Gastroesophageal sphincter (tissue), 4 donors: ENCODE measurements at regions not wholly inside any gene's neighbourhood (a gene's known extent, or its start where the extent isn't known, plus 50 kb on each side); places are given as distances from the start of the nearest gene placed in this dataset.
A peak's percentile ranks its signal among the peaks of the same experiment; 100 is the strongest.
"Not testable (repeated sequence)": the region's sequence is repeated elsewhere in the genome, so short reads cannot be mapped to it uniquely, and the experiment has no call there.

Source experiments
- ATAC-seq: fragments of 150-250 bp; one replicate; pipeline ENCODE4 v1.9.1; 2016; ENCODE audit warnings: mild to moderate bottlenecking, moderate library complexity
- H3K27ac ChIP-seq, 4 donors: fragments of 200-600 bp; sonication (generic) in 3 of 4; 1 replicate in 3 of 4; 2 replicates in 1 of 4; pipeline ENCODE4 v1.5.1; 2016 to 2019
- H3K27me3 ChIP-seq: fragments of 200-600 bp; sonication (generic); one replicate; pipeline ENCODE4 v1.5.1; 2019
- H3K36me3 ChIP-seq, 2 donors: fragments of 200-600 bp; sonication (generic); one replicate each; pipeline ENCODE4 v1.5.1; 2019; ENCODE audit warnings: control low read depth in 1 of 2
- H3K4me1 ChIP-seq, 3 donors: fragments of 200-600 bp; sonication (generic); 1 replicate in 2 of 3; 2 replicates in 1 of 3; pipeline ENCODE4 v1.5.1; 2016 to 2019; ENCODE audit warnings: control low read depth in 2 of 3
- H3K4me3 ChIP-seq, 2 donors: fragments of 200-600 bp; sonication (generic); one replicate each; pipeline ENCODE4 v1.5.1; 2019; ENCODE audit warnings: mild to moderate bottlenecking in 1 of 2, moderate library complexity in 1 of 2
- H3K9me3 ChIP-seq, 3 donors: fragments of 200-600 bp; sonication (generic); one replicate each; pipeline ENCODE4 v1.5.1; 2017 to 2019; ENCODE audit warnings: control low read depth in 2 of 3
- EP300 ChIP-seq: sonication (generic); formaldehyde crosslinking; IDR thresholded peaks from one replicate; pipeline ENCODE4 v1.6.1; 2017; ENCODE audit warnings: antibody characterized with exemption, mild to moderate bottlenecking
- POLR2A ChIP-seq, 2 donors: fragments of 450-650 bp; IDR thresholded peaks; one replicate each; pipeline ENCODE4 v1.6.1; 2017; ENCODE audit warnings: antibody characterized with exemption in 2 of 2, mild to moderate bottlenecking in 2 of 2, moderate library complexity in 1 of 2
- POLR2AphosphoS5 ChIP-seq: sonication (generic); formaldehyde crosslinking; IDR thresholded peaks from one replicate; pipeline ENCODE4 v1.6.1; 2017; ENCODE audit warnings: antibody characterized with exemption
- WGBS, 2 donors: methylation state at CpG; one replicate each; pipeline ENCODE4 v1.1.5; 2018; ENCODE audit warnings: low coverage in 1 of 2; 5-methylcytosine and 5-hydroxymethylcytosine counted together
- TF ChIP-seq, protein P1 (sequence below), 4 experiments: fragments of 200-600 bp in 2 of 4; fragments of 450-650 bp in 2 of 4; sonication (generic) in 1 of 4; IDR thresholded peaks; one replicate each; pipeline ENCODE4 v1.5.1; 2017 to 2019; ENCODE audit warnings: antibody characterized with exemption in 4 of 4, mild to moderate bottlenecking in 2 of 4, moderate library complexity in 2 of 4

DNA sequence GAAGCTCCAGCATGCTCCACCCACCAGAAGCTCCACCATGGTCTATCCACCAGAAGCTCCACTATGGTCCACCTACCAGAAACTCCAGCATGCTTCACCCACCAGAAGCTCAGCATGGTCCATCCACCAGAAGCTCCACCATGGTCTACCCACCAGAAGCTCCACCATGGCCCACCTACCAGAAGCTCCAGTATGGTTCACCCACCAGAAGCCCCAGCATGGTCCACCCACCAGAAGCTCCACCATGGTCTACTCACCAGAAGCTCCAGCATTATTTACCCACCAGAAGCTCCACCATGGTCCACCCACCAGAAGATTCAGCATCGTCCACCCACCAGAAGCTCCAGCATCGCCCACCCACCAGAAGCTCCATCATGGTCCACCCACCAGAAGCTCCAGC is 4490.2 kb upstream of the OR11H1 start:
- not testable (repeated sequence) for H3K36me3 ChIP-seq, H3K27ac ChIP-seq, ATAC-seq, H3K4me1 ChIP-seq, H3K4me3 ChIP-seq
- H3K27me3 ChIP-seq: peaks cover 17% of the 10 kb centered on the region
- WGBS, 2 donors: 76 to 83% methylated on average over 2 of the region's 2 CpGs
- peaks cover 0 to 86% (median 8%) of the 10 kb centered on the region in 3 donors for H3K9me3 ChIP-seq

DNA sequence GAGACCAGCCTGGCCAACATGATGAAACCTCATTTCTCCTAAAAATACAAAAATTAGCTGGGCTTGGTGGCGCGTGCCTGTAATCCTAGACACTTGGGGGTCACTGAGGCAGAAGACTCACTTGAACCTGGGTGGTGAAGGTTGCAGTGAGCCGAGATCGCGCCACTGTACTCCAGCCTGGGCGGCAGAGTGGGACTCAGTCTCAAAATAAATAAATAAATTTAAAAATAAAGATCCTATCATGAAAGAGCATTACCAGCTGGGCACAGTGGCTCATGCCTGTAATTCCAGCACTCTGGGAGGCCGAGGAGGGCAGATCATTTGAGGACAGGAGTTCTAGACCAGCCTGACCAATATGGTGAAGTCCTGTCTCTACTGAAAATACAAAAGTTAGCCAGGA is 4489.2 kb upstream of the OR11H1 start:
- H3K4me3 ChIP-seq, ATAC-seq, H3K27ac ChIP-seq, H3K4me1 ChIP-seq, H3K36me3 ChIP-seq: not testable (repeated sequence)
- H3K9me3 ChIP-seq: peaks cover 0 to 85% (median 8%) of the 10 kb centered on the region in 3 donors
- 60 to 69% methylated on average over 7 of the region's 7 CpGs for WGBS, 2 donors
- peaks cover 17% of the 10 kb centered on the region for H3K27me3 ChIP-seq

DNA sequence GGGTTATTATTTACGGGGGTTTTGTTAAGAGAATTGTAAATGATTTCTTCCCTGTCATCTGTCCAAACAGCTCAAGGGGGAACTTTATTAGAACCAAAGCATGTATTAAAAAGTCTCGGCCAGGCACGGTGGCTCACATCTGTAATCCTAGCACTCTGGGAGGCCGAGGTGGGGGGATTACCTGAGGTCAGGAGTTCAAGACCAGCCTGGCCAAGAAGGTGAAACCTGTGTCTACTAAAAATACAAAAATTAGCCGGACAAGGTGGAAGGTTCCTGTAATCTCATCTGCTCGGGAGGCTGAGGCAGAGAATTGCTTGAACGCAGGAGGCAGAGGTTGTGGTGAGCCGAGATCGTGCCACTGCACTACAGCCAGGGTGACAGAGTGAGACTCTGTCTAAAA is 4486.6 kb upstream of the OR11H1 start:
- not testable (repeated sequence) for H3K27ac ChIP-seq, H3K4me3 ChIP-seq, ATAC-seq, H3K36me3 ChIP-seq, H3K4me1 ChIP-seq
- Histone ChIP-seq H3K27me3 (peaks cover 11% of the 10 kb centered on the region), H3K9me3 (peaks cover 0 to 72% (median 6%) of the 10 kb centered on the region in 3 donors)
- 55 to 59% methylated on average over 9 of the region's 9 CpGs for WGBS, 2 donors

DNA sequence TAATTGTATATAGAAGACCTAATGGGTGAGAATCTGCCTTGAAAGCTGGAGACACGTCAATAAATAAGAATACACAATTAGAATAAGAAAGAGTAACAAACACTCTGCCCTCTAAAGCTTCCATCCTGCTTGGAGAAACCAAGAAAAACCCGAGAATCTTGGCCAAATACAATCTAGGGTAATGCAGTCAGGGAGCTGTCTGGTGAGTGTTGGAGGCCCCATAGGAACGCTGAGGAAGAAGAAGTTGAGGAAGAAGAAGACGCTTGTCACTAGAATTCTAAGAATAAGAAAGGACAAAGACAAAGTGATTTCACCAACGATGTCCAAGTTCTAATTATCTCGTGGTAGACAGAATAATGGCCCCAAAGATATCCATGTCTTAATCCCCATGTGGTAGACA is 4485.9 kb upstream of the OR11H1 start:
- no peak for ATAC-seq
- TF ChIP-seq POLR2A (IDR thresholded peaks at IDR 0.05) (no peak), EP300 (no peak), POLR2AphosphoS5 (no peak)
- TF ChIP-seq, protein P1, sequence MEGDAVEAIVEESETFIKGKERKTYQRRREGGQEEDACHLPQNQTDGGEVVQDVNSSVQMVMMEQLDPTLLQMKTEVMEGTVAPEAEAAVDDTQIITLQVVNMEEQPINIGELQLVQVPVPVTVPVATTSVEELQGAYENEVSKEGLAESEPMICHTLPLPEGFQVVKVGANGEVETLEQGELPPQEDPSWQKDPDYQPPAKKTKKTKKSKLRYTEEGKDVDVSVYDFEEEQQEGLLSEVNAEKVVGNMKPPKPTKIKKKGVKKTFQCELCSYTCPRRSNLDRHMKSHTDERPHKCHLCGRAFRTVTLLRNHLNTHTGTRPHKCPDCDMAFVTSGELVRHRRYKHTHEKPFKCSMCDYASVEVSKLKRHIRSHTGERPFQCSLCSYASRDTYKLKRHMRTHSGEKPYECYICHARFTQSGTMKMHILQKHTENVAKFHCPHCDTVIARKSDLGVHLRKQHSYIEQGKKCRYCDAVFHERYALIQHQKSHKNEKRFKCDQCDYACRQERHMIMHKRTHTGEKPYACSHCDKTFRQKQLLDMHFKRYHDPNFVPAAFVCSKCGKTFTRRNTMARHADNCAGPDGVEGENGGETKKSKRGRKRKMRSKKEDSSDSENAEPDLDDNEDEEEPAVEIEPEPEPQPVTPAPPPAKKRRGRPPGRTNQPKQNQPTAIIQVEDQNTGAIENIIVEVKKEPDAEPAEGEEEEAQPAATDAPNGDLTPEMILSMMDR (IDR thresholded peaks at IDR 0.05): no peak
- no peak overlapping the region for H3K27ac ChIP-seq
- WGBS, 2 donors: 32 to 36% methylated on average over 6 of the region's 6 CpGs
- H3K27me3 ChIP-seq: peaks cover 11% of the 10 kb centered on the region
- no peaks in the 10 kb centered on the region for H3K4me1 ChIP-seq
- H3K36me3 ChIP-seq: no peaks in the 10 kb centered on the region
- no peak overlapping the region for H3K4me3 ChIP-seq
- H3K9me3 ChIP-seq: peaks cover 0 to 65% (median 6%) of the 10 kb centered on the region in 3 donors

DNA sequence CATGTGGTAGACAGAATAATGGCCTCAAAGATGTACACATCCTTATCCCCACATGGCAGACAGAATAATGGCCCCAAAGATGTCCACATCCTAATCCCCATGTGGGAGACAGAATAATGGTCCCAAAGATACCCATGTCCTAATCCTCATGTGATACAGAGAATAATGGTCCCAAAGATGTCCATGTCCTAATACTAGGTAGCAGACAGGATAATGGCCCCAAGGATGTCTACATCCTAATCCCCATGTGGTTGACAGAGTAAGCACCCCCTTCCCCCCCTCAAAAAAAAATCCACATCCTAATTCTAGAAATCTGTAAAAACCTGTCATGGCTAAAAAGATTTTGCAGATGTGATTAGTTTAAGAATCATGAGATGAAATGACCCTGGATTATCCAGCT is 4484.7 kb upstream of the OR11H1 start:
- not testable (repeated sequence) for H3K36me3 ChIP-seq, H3K4me1 ChIP-seq, H3K27ac ChIP-seq, H3K4me3 ChIP-seq, ATAC-seq
- H3K27me3 ChIP-seq: peaks cover 11% of the 10 kb centered on the region
- peaks cover 0 to 53% (median 6%) of the 10 kb centered on the region in 3 donors for H3K9me3 ChIP-seq

DNA sequence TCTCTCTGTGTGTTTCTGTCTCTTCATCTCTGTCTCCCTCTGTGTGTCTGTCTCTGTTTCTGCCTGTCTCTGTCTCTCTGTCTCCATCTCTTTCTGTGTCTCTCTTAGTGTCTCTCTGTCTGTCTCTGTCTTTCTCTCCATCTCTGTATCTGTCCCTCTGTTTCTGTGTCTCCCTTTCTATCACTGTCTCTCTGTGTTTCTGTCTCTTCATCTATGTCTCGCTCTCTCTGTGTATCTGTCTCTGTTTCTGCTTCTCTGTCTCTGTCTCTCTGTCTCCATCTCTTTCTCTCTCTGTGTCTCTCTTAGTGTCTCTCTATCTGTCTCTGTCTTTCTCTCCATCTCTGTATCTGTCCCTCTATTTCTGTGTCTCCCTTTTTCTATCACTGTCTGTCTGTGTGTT is 4479.1 kb upstream of the OR11H1 start:
- H3K4me3 ChIP-seq, H3K27me3 ChIP-seq, ATAC-seq, H3K36me3 ChIP-seq, H3K4me1 ChIP-seq, H3K27ac ChIP-seq: not testable (repeated sequence)
- WGBS, 2 donors: 58 to 79% methylated on average over 1 of the region's 1 CpG
- peaks cover 0 to 26% (median 0%) of the 10 kb centered on the region in 3 donors for H3K9me3 ChIP-seq

DNA sequence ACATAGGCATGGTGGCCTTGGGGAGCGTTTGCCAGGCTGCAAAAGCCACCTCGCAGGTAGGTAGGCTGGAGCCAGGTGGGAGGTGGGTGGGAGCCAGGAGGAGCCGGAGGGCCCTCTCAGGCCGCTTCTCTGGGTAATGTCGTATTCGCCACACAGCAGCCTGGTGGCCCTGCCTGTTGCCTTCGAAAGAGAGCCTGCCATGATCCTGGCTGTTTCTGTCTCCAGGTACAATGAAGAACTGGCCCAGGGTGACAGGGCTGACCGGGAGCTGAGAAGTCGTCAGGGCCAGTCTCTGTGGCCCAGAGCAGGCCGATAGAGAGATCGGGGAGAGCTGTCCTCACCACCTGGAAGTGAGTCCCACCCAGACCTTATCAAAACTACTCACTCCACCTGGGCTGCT is 4477.8 kb upstream of the OR11H1 start:
- not testable (repeated sequence) for ATAC-seq, H3K4me3 ChIP-seq, H3K36me3 ChIP-seq, H3K4me1 ChIP-seq, H3K27me3 ChIP-seq, H3K27ac ChIP-seq
- WGBS, 2 donors: 56 to 87% methylated on average over 2 to 3 of the region's 11 CpGs
- peaks cover 0 to 35% (median 3%) of the 10 kb centered on the region in 3 donors for H3K9me3 ChIP-seq

DNA sequence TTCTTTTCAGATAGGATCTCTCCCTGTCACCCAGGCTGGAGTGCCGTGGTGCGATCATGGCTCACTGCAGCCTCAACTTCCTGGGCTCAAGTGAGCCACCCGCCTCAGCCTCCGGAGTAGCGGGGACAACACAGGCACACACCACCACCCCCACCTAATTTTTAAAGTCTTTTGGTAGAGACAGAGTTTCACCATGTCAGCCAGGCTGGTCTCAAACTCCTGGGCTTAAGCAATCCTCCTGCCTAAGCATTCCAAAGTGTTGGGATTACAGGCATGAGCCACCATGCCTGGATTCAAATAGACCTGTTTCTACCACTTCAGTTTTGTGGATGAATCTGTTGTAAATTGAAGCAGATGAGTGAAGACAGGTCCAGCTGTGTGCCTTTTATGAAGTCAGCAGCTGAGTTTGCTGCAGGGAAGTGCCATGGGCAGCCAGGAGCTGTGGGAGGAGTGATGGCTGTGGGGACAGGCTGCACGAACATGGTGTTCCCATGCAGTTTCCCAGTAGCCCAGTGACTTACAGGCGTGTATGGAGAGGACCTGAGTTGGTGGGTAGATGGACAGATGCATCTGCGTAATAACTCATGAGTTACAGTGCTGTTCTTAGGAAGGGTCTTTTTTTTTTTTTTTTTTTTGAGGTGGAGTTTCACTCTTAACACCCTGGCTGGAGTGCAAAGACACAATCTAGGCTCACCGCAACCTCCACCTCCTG is 4476.4 kb upstream of the OR11H1 start:
- not testable (repeated sequence) for ATAC-seq, H3K27ac ChIP-seq

DNA sequence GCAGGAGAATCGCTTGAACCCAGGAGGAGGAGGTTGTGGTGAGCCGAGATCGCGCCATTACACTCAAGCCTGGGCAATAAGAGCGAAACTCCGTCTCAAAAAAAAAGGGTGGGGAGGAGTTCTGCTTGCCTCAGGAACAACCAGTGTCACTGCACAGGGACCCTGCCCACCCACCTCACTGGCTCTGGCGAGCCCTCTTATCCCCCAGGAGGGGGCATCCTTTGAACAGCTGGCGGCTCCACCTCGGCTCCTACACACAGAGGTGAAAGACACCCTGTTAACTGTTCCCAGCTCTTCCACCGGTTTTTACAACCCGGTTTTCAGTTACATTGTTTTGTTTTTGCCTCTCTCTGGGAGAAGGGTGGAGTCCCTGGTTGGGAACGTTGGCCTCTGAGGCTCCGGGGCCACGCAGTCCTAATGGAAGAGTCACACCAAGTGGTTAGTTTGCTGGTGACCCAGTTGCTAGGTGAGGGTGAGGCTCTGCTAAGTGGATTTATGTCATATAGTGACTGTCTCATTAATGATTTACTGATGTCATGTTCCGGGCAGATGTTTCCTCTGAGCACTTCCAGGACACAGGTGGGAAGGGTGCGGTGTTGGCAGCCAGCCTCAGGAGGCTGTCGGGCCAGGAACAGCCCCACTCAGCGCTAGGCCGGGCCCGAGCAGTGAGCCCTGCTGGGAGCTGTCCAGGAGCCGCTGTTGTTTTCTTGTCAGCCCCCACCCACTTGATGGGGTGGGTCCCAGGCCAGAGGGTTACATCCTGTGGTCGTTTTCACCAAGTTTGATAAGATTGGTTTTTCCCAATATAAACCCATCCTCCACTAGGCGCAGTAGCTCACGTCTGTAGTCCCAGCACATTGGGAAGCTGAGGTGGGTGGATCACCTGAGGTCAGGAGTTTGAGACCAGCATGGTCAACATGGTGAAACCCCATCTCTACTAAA is 4474.3 kb upstream of the OR11H1 start:
- H3K4me3 ChIP-seq, H3K36me3 ChIP-seq, H3K4me1 ChIP-seq, H3K27ac ChIP-seq: not testable (repeated sequence)
- WGBS, 2 donors: 51 to 57% methylated on average over 17 to 19 of the region's 24 CpGs
- H3K9me3 ChIP-seq: peaks cover 0 to 62% (median 5%) of the 10 kb centered on the region in 3 donors
- peak; percentile 28 for ATAC-seq
- H3K27me3 ChIP-seq: peaks cover 23% of the 10 kb centered on the region

More for the DNA sequence above, 4476.4 kb upstream of the OR11H1 start:
- WGBS, 2 donors: 42 to 61% methylated on average over 3 to 4 of the region's 9 CpGs
- peaks cover 11% of the 10 kb centered on the region for H3K27me3 ChIP-seq
- not testable (repeated sequence) for H3K4me1 ChIP-seq, H3K36me3 ChIP-seq, H3K4me3 ChIP-seq
- H3K9me3 ChIP-seq: peaks cover 0 to 41% (median 3%) of the 10 kb centered on the region in 3 donors

DNA sequence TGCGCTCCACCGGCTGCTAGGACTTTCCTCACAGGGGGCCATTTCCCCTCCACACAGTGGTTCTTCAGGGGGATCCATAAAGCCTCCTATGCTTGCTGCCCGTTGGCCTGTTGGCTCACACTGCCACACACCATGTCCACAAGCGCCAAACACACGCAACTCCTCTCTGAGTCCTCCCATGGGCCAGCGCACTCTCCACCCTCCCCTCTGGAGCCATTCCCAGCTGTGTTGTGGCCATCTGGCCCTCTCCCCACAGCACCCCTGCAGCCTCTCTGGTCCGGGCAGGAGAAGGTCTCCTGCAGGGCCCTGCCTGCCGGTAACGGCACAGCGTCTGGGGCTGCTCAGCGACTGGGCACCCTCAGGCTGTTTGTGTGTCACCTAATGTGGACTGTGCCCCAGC is 4473.3 kb upstream of the OR11H1 start:
- not testable (repeated sequence) for H3K36me3 ChIP-seq, H3K4me1 ChIP-seq, H3K4me3 ChIP-seq, H3K27ac ChIP-seq
- WGBS, 2 donors: 64 to 75% methylated on average over 8 to 9 of the region's 11 CpGs
- ATAC-seq: peak; percentile 1
- Histone ChIP-seq H3K27me3 (peaks cover 23% of the 10 kb centered on the region), H3K9me3 (peaks cover 0 to 62% (median 5%) of the 10 kb centered on the region in 3 donors)

DNA sequence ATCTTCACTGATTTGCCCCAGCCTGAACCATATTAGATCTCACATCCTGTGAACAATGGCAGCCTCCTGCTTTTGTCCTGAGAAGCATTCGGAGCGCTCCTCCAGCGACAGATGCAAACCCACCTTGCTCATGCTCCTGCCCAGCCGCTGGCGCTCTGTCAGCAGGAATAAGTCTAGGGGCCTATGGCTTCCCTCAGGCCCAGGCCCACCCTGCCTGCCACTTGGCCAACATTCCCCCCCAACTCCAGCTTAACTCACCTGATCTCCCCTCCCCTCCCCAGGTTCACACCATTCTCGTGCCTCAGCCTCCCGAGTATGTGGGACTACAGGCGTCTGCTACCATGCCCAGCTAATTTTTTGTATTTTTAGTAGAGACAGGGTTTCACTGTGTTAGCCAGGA is 4472.8 kb upstream of the OR11H1 start:
- Histone ChIP-seq H3K9me3 (peaks cover 0 to 62% (median 5%) of the 10 kb centered on the region in 3 donors), H3K27me3 (peaks cover 23% of the 10 kb centered on the region)
- peak; percentile 11 for ATAC-seq
- H3K4me3 ChIP-seq, H3K4me1 ChIP-seq, H3K36me3 ChIP-seq, H3K27ac ChIP-seq: not testable (repeated sequence)
- WGBS, 2 donors: 77 to 91% methylated on average over 8 of the region's 8 CpGs
